GM21723 (cell line): ENCODE measurements at regions not wholly inside any gene's neighbourhood (a gene's known extent, or its start where the extent isn't known, plus 50 kb on each side); places are given as distances from the start of the nearest gene placed in this dataset.
"Not testable (repeated sequence)": the region's sequence is repeated elsewhere in the genome, so short reads cannot be mapped to it uniquely, and the experiment has no call there.

Experiments
- ATAC-seq: cut with Tn5 transposase; IDR thresholded peaks from one replicate; pipeline ENCODE4 v1.9.1; 2021; ENCODE audit warnings: mild to moderate bottlenecking, moderate library complexity; ENCODE audit not compliant: unreplicated experiment

DNA sequence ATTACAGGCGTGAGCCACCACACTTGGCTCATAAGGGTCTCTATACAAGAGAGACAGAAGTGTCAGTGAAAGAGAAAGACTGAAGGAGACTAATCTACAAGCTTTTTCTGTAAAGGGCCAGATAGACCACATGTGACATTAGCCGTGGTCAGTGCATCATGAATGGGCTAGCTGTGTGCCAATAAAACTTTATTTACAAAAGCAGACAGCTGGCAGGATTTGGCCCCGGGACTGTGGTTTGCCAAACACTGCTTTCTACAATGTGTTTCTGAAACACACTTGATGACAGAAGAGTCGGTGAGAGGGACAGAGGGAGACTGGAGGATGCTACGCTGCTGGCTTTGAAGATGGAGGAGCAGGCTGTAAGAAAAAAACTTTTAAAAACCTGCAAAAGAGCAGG lies 285.4 kb downstream of the TFAP2C start:
- ATAC-seq = no peak

DNA sequence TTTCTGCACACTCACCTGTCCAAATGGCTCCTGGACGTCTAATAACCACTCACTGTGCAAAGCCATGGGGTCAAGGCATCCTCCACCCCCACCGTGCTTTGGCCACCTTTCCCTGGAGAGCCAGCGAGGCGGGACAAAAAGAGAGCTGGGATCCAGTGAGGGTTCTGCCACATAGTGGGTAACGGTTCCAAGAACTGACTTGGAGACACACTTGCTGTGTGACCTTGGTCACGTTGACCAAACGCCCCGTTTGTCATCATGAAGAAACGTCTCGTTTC lies 287.2 kb downstream of the TFAP2C start:
- ATAC-seq = no peak

DNA sequence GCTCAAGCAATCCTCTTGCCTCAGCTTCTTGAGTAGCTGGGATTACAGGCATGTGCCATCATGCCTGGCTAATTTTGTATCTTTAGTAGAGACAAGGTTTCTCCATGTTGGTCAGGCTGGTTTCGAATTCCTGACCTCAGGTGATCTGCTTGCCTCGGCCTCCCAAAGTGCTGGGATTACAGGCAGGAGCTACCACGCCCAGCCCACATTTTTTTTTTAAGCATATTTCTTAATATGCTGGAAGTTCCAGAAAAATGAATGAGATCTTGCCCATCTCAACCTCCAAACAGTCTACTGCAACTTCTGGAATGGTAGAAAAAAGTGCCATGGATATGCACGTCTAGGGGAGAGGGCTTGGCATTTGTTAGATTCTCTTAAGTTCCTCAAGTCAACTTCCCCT lies 290.9 kb downstream of the TFAP2C start:
- ATAC-seq = not testable (repeated sequence)

DNA sequence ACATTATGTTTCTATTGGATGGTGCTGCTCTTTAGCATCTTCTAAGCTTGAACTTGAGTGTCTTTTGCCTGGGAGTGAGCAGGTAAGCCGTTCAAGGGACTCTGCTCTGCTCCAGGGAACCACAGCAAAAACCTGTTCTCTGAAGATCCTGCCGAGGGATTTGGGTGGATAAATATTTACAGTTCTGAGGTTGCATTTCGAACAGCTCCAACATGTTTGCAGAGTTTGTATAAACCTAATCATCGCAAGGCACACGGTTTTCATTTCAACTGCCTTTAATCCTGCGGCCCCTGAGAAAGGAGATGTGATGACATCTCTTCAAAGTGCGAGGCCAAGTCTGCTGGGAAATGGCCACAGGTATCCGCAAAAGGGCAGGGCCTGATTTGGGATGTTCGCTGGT lies 293.4 kb downstream of the TFAP2C start:
- ATAC-seq = no peak

DNA sequence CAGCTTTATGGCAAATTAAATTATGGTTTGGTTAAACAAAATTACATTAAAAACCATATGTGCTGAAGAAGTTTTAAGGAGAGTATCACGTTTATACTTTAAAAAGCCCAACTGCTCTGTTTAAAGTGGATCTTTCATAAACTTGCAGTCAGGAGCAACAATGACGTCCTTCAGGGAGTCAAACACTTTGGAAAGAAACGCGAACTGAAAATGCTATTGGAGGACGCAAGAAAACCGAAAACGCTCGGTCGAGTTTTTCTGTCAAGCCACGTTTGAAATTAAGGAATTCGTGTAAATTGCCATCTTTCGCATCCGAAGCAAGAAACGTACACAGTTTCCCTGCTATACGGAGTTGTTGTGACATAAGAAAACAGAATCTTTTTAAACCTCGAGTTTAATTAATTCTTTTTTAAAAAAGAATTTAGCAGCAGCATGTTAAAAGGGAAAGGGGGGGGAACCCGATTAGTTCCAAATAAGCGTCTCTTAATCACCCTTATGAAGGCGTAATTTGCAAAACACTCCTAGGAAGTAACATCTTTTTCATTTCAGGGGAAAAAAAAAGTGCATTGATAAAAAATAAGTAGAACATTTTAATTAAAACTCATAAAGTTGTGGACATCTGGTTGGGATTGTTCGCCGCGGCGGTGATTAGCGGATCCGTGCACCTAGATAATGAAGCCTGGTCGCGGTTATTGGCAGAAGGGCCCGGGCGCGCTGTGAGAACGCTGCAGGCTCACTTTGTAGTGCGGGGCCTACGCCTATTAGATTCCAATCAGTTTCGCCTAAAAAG lies 295.4 kb downstream of the TFAP2C start:
- no peak for ATAC-seq

DNA sequence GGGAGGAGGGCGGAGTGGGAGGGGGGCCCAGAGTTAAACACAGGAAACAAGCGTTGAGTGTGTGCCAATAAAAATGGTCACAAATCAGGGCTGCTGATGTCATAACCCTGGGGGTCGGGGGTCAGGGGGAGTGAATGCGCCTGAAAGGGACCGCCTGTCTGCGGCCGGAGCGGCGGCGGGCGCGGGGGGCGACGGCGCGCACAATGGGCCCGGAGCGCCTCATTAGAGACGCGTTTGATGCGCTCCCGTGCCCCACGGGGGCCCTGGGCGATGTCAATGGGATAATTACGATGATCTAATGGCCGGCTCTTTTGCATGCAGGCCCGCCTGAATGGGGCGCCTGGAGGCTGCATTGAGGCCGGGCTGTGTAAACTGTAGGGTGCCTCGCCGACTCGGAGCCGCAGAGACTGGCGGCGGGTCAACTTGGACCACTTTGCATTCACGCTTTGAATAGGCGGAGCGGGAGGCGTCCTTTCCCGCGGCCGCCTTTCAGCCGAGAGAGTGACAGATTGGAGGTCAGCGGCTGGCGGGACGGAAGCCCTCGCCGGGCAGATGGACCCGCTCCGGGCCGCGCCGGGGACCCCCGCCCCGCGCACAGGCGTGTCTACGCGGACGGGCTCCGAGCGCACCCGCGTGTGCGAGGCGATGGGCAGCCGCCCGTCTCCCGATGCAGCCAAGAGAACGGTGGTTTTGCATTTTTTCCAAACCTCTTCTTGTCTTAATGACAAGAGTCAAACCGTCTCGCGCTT lies 296.1 kb downstream of the TFAP2C start:
- no peak for ATAC-seq

DNA sequence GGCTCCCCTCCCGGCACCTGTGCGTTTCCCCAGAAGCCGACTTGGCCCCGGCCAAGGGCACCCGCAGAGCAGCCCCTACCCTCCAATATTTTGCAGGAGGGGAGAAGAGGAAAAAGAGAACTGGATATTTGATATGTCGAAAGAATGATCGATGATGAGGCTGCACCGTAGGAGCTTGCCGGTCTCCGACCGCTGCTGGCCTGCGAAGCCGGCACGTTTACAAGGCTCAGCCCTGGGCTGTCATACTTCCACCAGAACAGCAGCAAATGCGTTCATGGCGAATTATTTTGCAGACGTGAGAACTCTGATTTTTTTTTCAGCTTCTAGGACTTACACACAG lies 296.7 kb downstream of the TFAP2C start:
- ATAC-seq = no peak

DNA sequence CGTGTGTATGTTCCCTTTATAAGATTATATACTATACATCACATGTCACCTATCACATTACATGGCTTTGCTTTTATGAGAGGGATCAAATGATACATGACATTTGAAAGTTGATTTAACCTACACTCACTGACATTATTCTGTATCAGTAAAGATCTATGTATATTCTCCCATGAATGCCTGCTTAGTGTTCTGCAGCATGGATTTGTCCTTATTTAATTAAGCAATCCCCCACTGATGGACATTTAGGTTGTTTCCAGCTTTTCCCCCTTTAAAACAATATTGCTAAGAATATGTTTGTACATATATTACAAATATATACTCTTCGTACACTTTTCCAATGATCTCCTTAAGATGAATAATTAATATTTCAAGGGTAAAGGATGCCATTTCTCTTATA lies 297.4 kb downstream of the TFAP2C start:
- no peak for ATAC-seq

DNA sequence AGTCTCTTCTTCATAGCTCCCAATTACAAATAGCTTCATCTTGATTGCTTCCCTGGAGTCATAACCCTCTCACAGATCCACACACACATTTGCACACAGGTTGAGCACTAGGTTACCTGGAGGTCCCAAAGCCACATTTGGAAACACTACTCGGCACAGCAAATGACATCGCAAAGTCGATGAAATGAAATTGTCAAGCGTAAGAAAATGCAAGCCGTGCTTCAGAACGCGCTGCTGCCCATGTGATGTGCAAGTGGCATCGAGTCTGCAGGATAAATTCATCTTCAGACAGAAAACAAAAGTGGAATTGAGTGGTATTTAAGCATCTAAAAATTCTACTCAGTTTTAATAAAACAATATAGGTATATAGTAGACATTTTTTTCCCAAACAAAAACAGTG lies 298.0 kb downstream of the TFAP2C start:
- ATAC-seq = no peak

DNA sequence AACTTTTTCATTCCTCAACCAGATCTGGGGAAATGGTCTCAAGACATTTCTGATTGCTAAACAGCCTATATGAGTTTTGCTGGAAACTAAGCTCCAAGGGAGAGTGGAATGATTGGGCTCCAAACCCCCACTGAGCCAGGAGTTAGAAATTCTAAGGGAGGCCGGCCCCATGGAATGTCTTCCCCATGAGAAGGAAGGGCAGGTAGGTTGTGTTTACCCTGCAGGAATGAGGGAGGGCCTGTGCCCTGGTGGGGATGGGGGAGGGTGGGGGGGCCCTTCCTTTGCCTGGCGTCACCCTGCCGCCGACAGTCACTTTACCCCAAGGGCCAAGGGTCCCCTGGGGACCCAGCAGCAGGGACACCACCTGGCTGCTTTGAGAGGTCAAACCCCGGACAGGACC lies 298.9 kb downstream of the TFAP2C start:
- ATAC-seq = no peak

DNA sequence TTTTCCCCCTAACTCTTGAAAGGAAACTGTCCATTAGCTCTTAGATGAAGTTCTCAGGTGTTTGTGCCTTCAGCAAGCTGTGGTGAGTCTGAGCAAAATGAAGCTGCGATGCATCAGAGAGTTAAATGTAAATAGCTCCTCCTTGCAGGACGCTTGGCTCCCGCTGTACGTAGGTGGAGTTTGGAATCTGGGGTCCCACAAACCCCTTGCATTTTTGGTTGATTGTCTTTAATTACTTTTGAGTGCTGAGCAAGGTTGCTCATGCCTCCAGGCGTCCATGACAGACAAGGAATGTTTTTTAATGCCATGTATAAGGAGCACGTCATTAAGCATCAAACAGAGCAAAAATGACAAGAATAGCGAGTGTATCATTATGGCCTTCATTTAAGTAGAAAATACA lies 300.5 kb downstream of the TFAP2C start:
- ATAC-seq = no peak

DNA sequence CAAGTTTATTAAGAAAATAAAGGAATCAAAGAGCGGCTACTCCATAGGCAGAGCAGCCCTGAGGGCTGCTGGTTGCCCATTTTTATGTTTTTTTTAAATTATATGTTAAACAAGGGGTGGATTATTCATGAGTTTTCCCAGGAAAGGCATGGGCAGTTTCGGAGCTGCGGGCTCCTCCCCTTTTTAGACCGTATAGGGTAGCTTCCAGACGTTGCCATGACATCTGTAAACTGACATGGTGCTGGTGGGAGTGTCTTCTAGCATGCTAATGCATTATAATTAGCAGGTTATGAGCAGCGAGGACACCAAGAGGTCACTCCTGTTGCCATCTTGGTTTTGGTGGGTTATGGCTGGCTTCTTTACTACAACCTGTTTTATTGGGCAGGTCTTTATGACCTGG lies 301.8 kb downstream of the TFAP2C start:
- ATAC-seq = no peak

DNA sequence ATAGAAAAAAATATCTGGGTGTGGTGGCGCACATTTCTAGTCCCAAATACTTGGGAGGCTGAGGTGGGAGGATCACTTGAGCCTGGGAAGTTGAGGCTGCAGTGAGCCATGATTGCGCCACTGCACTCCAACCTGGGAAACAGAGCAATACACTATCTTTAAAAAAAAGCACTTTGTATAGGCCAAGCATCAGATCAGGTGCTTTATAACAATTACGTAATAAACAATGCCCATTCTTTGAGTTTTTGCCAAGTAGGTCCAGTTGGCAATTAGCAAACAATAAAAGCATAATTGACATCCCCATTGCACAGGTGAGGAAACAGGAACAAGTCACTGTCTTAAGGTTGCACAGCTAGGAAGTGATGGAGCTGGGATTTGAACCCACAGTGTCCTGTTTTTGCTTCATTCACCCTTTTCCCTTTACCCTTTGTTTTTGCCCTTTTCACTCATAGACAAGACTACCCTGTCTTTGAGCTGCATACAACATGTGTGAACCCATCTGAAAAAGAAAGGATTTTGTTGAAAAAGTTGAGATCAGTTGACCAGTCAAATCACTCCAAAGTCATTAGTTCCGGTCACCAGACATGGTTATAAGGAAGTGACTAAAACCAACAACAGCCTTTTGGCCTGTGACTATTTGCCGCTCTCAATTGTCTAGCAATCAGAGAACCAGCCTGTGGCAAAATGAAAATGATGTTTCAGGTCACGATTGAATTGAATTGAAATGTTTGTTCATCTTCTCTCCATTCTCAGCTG lies 303.6 kb downstream of the TFAP2C start:
- no peak for ATAC-seq

DNA sequence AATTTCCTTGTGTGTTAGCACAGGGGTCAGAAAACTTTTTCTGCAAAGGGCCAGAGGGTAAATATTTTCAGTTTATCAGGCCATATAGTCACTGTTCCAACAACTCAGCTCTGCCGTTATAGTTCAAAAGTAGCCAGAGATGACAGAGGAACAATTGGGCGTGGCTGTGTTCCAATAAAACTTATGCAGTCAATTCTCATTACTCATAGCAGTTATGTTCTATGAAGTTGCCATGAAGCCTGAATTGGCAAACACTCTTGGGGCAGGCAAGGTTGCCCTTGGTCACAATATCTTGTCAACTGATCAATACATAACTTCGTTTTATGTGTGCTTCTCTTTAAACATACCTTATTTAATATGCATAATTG lies 304.2 kb downstream of the TFAP2C start:
- no peak for ATAC-seq

DNA sequence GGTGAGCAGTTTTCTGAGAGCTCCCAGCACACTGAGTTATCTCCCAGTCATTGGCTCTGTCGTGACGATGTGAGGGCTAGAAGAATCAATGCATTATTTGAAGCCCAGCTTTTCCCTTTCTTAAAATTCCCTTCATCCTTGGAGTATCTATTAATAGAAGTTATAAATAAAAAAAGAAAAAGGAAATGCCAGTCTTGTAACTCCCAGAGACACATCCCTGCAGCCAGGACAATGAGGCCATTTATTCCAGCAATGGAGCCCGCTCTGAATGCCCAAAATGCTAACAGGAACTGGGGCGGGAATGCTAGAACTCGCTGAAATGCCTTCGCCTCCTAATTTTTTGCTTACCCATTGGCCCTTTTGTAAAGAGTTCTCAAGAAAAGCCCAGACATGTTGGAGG lies 305.8 kb downstream of the TFAP2C start:
- ATAC-seq = no peak

DNA sequence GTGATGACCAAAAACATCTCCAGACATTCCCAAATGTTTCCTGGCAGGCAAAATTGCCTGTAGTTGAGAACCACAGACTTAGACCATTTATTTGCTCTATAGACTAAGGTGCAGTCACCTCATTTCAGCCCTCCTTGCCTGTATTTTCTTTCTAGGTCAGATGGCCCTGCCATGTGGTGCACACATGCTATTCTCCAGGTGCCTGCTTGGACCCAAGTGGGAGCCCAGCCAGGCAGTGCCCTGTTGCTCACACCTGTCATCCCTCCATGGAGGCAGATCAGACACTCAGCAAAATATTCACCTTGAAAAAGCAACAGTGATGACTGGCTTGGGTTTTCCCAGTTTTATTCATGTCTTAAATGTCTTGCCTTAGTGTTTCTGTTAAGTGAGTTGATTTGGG lies 311.4 kb downstream of the TFAP2C start:
- ATAC-seq = no peak

DNA sequence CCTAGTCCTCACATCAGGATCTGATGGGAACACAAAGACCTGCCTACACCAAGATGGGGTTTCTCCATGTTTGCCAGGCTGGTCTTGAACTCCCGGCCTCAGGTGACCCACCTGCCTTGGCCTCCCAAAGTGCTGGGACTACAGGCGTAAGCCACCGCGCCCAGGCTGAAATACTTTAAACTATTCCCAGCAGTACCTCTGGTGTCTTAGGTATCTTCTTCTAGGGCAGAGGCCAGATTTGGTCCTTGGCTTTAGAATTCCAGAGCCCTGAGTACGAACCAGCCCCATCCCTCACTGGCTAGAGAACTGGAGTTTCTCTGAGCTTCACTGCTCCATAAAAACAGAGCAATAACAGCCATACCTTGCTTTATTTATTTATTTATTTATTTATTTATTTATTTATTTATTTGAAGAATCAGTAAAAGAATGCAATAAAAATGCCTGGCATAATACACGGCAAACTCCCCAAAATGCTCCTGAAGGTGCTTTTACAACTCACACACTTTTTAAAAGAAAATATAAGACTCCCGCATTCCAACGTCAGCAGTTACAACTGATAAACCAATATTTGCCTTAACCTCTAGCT lies 312.1 kb downstream of the TFAP2C start:
- no peak for ATAC-seq

DNA sequence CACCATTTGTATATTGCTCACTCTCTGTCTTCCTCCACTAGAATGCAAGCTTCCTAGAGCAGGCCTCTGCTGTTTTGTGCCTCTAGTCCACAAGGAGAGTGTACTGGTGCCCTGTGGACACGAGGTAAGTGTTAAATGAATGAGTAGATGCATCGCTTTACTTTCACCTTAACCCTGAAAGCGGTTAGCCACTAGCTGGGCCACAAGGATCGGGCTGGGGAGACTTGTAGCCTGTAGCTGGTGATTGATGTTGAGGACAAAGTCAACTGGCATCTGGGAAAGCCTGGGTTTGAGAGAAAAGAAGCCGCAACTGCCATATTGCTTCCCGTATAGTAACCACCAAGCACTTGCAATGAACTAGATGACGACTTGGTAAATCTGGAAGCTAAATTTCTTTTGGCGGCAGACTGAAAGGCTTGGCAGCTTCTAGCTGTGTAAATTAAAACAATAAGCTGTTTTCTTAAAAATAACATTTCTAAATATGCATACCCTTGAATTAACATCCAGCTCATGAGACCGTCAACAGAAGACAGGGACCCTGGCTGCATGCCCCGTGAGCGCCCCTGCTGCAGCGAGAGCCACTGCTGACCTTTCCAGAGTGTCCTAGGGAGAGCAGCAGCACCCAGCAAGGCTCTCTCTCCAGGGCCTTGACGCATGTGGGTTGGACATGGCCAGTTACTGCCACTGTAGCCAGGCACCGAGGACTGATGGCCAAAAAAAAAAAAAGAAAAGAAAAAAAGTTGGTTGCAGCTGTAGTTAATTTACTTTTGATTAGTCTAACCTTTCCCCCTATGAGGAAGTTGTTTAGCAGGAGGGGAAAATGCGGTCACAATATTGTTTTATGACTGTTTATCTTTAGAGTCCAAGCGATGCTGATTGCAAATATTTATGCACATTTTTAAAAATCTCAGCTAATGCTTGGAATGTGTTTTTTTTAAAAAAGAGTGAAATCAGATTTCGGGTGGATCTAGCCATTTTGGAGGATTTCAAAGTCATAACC lies 315.1 kb downstream of the TFAP2C start:
- no peak for ATAC-seq

DNA sequence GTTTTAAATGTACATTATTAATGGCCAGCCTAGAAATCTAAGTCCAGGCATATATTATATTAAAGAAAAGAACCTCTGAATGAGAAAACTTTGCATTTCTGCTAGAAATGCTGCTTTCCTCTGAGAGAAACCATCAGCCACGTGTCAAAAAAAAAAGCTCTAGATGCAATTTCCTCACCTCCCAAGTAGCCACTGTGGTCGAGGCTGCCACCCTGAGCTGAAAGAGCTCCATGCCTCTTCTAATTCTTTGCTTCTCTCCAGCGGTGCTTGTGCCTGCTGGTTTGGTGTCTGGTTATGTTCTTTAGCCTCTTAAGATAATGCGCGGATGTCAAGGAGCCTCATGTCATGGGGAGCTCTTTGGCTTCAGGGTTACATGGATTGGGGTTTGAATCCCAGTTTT lies 316.0 kb downstream of the TFAP2C start:
- ATAC-seq = no peak

DNA sequence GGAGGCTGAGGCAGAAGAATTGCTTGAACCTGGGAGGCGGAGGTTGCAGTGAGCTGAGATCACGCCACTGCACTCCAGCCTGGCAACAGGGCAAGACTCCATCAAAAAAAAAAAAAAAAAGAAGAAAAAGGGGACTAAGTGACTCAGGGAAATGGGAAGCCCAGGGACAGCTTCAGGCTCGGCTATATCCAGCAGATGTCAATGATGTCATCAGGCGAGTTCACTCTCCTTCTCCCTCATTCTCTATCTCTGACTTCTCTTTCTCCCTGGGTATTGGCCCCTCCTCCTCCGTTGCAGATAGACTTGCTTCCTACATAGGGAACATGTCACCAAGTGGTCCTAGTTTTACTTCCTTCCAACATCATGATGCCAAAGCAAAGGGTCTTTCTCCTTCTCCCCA lies 316.8 kb downstream of the TFAP2C start:
- ATAC-seq = no peak

DNA sequence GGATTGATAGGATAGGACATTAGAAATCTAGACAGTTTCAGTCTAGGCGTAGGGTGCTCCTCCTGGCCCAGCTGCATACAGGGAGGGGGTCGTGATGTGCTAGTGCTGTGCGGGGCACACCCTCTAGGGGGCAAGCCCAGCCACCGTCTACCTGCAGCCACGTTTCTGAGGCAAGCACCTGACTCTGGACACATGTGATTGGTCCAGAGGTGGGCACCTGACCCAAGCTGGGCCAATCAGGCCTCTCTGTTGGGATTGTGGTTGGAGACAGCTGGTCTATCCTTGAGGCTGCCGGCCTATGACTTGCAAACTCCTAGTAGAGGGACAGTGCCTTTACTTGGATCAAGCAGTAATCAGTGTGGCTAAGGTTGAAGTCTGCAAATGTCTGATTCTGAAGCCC lies 317.1 kb downstream of the BMP7 start:
- no peak for ATAC-seq
